Endothelial cell (in vitro differentiated cells): ENCODE measurements at regions not wholly inside any gene's neighbourhood (a gene's known extent, or its start where the extent isn't known, plus 50 kb on each side); places are given as distances from the start of the nearest gene placed in this dataset.

Experiments used
- DNase-seq: peaks from one replicate; pipeline ENCODE4 v3.0.0; 2021; ENCODE audit warnings: low spot score
- H3K27ac Mint-ChIP-seq: one replicate; pipeline ENCODE4 v1.8.0; 2021; ENCODE audit warnings: mixed read lengths, inconsistent platforms; ENCODE audit not compliant: unreplicated experiment
- H3K27me3 Mint-ChIP-seq: one replicate; pipeline ENCODE4 v1.8.0; 2021; ENCODE audit warnings: mild to moderate bottlenecking, moderate library complexity, mixed read lengths, inconsistent platforms; ENCODE audit not compliant: unreplicated experiment
- H3K36me3 Mint-ChIP-seq: one replicate; pipeline ENCODE4 v1.8.0; 2021; ENCODE audit warnings: mild to moderate bottlenecking, low read depth, mixed read lengths, inconsistent platforms; ENCODE audit not compliant: unreplicated experiment
- H3K4me1 Mint-ChIP-seq: one replicate; pipeline ENCODE4 v1.8.0; 2021; ENCODE audit warnings: mild to moderate bottlenecking, mixed read lengths, inconsistent platforms; ENCODE audit not compliant: unreplicated experiment
- H3K4me3 Mint-ChIP-seq: one replicate; pipeline ENCODE4 v1.8.0; 2021; ENCODE audit warnings: mild to moderate bottlenecking, mixed read lengths, inconsistent platforms; ENCODE audit not compliant: unreplicated experiment
- H3K9me3 Mint-ChIP-seq: one replicate; pipeline ENCODE4 v1.8.0; 2021; ENCODE audit warnings: mixed read lengths, inconsistent platforms; ENCODE audit not compliant: unreplicated experiment
- CTCF ChIP-seq: fragments of 200-600 bp; sonication (generic); IDR thresholded peaks from one replicate; pipeline ENCODE4 v1.5.0; 2021; ENCODE audit warnings: antibody characterized with exemption; ENCODE audit not compliant: unreplicated experiment

GRCh38 chr16:64065523-64065922 lies 1056.3 kb downstream of the CDH11 start:
- no peak for DNase-seq

DNA sequence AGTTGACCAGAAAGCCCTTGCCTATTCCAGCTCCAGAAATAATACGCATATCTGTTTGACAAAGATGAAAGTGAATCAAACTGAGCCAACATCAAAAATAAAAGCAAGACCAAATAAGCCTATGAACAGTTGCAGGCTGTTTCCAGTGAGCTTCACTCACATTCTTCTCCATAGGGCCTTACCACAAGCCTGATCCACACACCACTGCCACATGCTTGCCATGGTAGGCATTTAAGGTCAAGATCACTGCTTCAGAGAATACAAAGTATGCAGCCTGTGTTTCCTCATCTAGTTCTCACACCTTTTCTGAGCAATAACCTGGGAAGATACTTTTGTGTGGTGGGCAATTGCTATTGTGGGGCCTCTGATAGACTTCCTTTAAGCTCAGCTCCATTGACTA lies 1060.2 kb downstream of the CDH11 start:
- H3K27me3 Mint-ChIP-seq, result no peaks in the 10 kb centered on the region
- no peaks in the 10 kb centered on the region for H3K36me3 Mint-ChIP-seq
- no peaks in the 10 kb centered on the region for H3K9me3 Mint-ChIP-seq
- H3K4me1 Mint-ChIP-seq, result no peaks in the 10 kb centered on the region
- no peak overlapping the region for H3K27ac Mint-ChIP-seq
- TF ChIP-seq CTCF, result no peak
- no peak for DNase-seq
- H3K4me3 Mint-ChIP-seq, result no peak overlapping the region

More at GRCh38 chr16:64065523-64065922, 1056.3 kb downstream of the CDH11 start:
- H3K36me3 Mint-ChIP-seq, result no peaks in the 10 kb centered on the region
- TF ChIP-seq CTCF, result no peak
- peaks cover 2% of the 10 kb centered on the region for H3K27me3 Mint-ChIP-seq
- H3K4me3 Mint-ChIP-seq, result no peak overlapping the region
- H3K9me3 Mint-ChIP-seq, result no peaks in the 10 kb centered on the region
- H3K4me1 Mint-ChIP-seq, result no peaks in the 10 kb centered on the region
- H3K27ac Mint-ChIP-seq, result no peak overlapping the region

GRCh38 chr16:64060631-64061030 lies 1061.2 kb downstream of the CDH11 start:
- Mint-ChIP-seq H3K36me3 (no peaks in the 10 kb centered on the region), H3K27me3 (peaks cover 1% of the 10 kb centered on the region), H3K27ac (no peak overlapping the region), H3K4me1 (no peaks in the 10 kb centered on the region), H3K9me3 (no peaks in the 10 kb centered on the region), H3K4me3 (no peak overlapping the region)
- no peak for DNase-seq
- no peak for TF ChIP-seq CTCF

- no peak for DNase-seq
- no peak for TF ChIP-seq CTCF
These were observed 1063.2 kb downstream of the CDH11 start for GRCh38 chr16:64058685-64059084.

GRCh38 chr16:64051824-64052223 lies 1070.0 kb downstream of the CDH11 start:
- Mint-ChIP-seq H3K27ac (no peak overlapping the region), H3K9me3 (no peaks in the 10 kb centered on the region), H3K36me3 (no peaks in the 10 kb centered on the region), H3K4me3 (no peak overlapping the region), H3K4me1 (no peaks in the 10 kb centered on the region), H3K27me3 (peaks cover 2% of the 10 kb centered on the region)
- TF ChIP-seq CTCF, result no peak
- DNase-seq, result peak; percentile 10

More at GRCh38 chr16:64058685-64059084, 1063.2 kb downstream of the CDH11 start:
- H3K27ac Mint-ChIP-seq, result no peak overlapping the region
- no peaks in the 10 kb centered on the region for H3K9me3 Mint-ChIP-seq
- H3K4me3 Mint-ChIP-seq, result no peak overlapping the region
- no peaks in the 10 kb centered on the region for H3K36me3 Mint-ChIP-seq
- H3K4me1 Mint-ChIP-seq, result no peaks in the 10 kb centered on the region
- H3K27me3 Mint-ChIP-seq, result peaks cover 1% of the 10 kb centered on the region
